Epithelial cell of esophagus (primary cell): ENCODE measurements at regions not wholly inside any gene's neighbourhood (a gene's known extent, or its start where the extent isn't known, plus 50 kb on each side); places are given as distances from the start of the nearest gene placed in this dataset.

Experiments used
- DNase-seq: peaks from one replicate; pipeline ENCODE4 v3.0.0; 2010; ENCODE audit warnings: low read depth
- H3K4me3 ChIP-seq: 2 replicates; pipeline ENCODE4 v1.5.1; 2011; ENCODE audit warnings: mild to moderate bottlenecking, low read length, control low read depth
- CTCF ChIP-seq: IDR thresholded peaks from 2 replicates; pipeline ENCODE4 v1.5.1; 2011; ENCODE audit warnings: low read depth, mild to moderate bottlenecking, low read length, control low read depth, inconsistent platforms; ENCODE audit not compliant: insufficient read depth; ENCODE audit errors: missing control alignments

GRCh38 chr7:125257617-125258016 lies 328.0 kb upstream of the POT1 start:
- no peak for TF ChIP-seq CTCF
- H3K4me3 ChIP-seq = no peak overlapping the region
- DNase-seq = no peak

GRCh38 chr7:125256446-125256845 lies 326.8 kb upstream of the POT1 start:
- H3K4me3 ChIP-seq = no peak overlapping the region
- DNase-seq = peak; percentile 32
- TF ChIP-seq CTCF = no peak

GRCh38 chr7:125255810-125256209 lies 326.2 kb upstream of the POT1 start:
- peak; percentile 14 for DNase-seq
- TF ChIP-seq CTCF = no peak
- no peak overlapping the region for H3K4me3 ChIP-seq

GRCh38 chr7:125254566-125254965 lies 324.9 kb upstream of the POT1 start:
- TF ChIP-seq CTCF = no peak
- peak; percentile 10 for DNase-seq
- H3K4me3 ChIP-seq = no peak overlapping the region

GRCh38 chr7:125253452-125254190 lies 324.0 kb upstream of the POT1 start:
- DNase-seq = peak; percentile 90
- no peak for TF ChIP-seq CTCF
- no peak overlapping the region for H3K4me3 ChIP-seq

- DNase-seq = no peak
- no peak overlapping the region for H3K4me3 ChIP-seq
- no peak for TF ChIP-seq CTCF
Measured at GRCh38 chr7:125247514-125248098, 318.0 kb upstream of the POT1 start.

GRCh38 chr7:125246706-125247105 lies 317.1 kb upstream of the POT1 start:
- DNase-seq = no peak
- TF ChIP-seq CTCF = no peak
- no peak overlapping the region for H3K4me3 ChIP-seq
